Coronary artery (tissue), 2 donors: ENCODE measurements at regions not wholly inside any gene's neighbourhood (a gene's known extent, or its start where the extent isn't known, plus 50 kb on each side); places are given as distances from the start of the nearest gene placed in this dataset.

Source experiments
- DNase-seq: peaks from one replicate; pipeline ENCODE4 v3.0.0-alpha.2; 2017; ENCODE audit warnings: low spot score
- H3K27ac ChIP-seq, 2 donors: fragments of 200-600 bp; sonication (generic); one replicate each; pipeline ENCODE4 v1.5.1; 2016 to 2019
- H3K4me3 ChIP-seq: fragments of 200-600 bp; sonication (generic); 2 replicates; pipeline ENCODE4 v1.5.1; 2016; ENCODE audit warnings: mild to moderate bottlenecking, moderate library complexity
- TF ChIP-seq, protein P1 (sequence below): fragments of 200-600 bp; sonication (generic); IDR thresholded peaks from one replicate; pipeline ENCODE4 v1.5.1; 2019; ENCODE audit warnings: antibody characterized with exemption

DNA sequence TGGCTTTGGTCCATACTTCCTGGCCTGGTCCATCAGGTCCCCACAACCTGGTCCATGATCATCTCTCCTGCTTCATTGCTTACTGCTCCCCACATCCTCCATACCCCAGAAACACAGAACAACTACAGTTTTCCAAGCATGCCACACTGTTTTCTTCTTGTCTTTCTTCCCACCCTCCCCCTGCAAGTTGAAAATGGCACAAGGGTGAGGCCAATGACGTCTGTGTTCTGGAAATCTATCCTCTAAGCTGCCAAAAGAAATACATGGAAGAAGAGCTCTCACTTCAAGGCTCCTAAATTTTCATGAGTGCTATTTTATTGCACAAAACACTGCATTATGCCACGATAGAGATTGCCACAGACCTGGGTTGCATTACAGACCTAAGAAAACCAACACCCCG, 404.4 kb downstream of the VPS13C start:
- no peak overlapping the region for H3K4me3 ChIP-seq
- peak overlapping the region in 1 of 2 donors; percentile 85 for H3K27ac ChIP-seq
- no peak for DNase-seq
- TF ChIP-seq, protein P1, sequence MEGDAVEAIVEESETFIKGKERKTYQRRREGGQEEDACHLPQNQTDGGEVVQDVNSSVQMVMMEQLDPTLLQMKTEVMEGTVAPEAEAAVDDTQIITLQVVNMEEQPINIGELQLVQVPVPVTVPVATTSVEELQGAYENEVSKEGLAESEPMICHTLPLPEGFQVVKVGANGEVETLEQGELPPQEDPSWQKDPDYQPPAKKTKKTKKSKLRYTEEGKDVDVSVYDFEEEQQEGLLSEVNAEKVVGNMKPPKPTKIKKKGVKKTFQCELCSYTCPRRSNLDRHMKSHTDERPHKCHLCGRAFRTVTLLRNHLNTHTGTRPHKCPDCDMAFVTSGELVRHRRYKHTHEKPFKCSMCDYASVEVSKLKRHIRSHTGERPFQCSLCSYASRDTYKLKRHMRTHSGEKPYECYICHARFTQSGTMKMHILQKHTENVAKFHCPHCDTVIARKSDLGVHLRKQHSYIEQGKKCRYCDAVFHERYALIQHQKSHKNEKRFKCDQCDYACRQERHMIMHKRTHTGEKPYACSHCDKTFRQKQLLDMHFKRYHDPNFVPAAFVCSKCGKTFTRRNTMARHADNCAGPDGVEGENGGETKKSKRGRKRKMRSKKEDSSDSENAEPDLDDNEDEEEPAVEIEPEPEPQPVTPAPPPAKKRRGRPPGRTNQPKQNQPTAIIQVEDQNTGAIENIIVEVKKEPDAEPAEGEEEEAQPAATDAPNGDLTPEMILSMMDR = no peak

DNA sequence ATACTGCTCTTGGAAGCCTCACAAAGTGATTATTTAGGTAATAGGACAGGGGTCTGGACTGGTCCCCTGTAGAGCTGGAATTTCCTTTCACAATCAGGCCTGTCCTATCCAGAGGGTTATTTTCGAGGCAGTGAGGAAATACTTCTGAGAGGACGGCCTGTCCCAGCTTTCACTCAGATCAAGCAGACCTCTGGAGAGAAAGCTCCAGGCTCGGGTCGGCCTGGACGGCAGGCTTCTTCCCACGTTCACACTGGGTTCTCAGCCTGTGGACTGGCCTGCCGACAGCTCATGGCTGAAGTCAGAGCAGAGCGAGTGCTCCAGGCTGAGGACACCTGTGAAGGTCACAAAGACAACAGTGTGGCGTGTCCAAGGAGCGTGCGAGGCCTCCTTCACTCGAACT, 405.3 kb downstream of the VPS13C start:
- TF ChIP-seq, protein P1 = no peak
- H3K27ac ChIP-seq = peak overlapping the region in 1 of 2 donors; percentile 85
- DNase-seq = no peak
- H3K4me3 ChIP-seq = no peak overlapping the region

DNA sequence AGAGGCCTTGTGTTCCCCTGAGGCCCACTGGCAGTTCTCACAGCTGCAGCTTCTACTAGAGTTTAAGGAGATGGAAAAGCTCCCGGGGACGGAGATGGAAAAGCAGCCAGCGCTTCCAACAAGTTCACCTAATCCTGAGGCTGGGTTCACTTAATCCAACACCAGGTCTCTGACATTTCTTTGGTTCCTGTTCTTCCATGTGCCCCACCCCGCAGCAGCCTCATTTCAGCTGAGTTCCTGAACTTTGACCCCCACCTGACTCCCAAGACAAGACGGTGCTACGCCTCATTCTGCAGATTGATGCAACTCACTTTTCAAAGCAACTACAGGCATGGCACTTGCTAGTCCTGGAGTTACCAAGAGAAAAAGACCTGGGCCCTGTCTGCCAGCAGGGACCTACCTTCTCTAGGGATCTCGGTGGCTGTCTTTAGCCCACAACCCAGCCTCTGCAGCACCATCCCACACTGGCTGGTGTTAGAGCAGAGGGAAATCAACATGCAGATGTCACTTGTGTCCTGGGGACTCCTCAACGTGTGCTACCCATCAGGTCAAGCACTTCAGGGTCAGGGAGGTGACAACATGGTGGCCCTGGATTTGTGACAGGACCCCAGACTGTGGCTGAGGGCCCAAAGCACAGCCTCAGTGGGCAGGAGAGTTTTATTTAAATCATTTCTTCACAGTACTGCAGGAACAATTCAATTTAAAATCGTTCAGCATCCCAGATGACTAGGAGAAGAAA, 406.1 kb downstream of the VPS13C start:
- no peak overlapping the region for H3K4me3 ChIP-seq
- DNase-seq = no peak
- TF ChIP-seq, protein P1 = no peak
- peak overlapping the region in 1 of 2 donors; percentile 85 for H3K27ac ChIP-seq

DNA sequence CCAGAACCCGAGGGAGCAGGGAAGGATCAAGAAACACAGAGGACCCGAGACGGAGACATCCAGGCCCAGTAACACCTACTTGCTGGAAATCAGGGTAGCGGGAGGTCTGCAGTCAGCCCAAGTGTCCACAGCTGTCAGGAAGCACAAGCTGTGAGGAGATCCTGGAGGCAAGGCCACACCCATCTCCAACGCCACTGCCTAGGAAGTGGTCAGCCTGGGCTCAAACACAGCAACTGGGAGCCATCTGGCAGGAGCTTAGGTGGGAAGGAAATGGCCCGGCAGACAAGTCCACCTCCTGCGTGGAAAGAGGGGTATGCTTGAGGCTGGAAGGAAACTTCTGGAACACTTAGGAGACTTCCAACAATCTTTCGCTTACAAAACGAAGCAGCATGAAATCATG, 407.1 kb downstream of the VPS13C start:
- peak overlapping the region in 1 of 2 donors; percentile 66 for H3K27ac ChIP-seq
- H3K4me3 ChIP-seq = peak overlapping the region; percentile 24
- no peak for DNase-seq
- TF ChIP-seq, protein P1 = no peak

DNA sequence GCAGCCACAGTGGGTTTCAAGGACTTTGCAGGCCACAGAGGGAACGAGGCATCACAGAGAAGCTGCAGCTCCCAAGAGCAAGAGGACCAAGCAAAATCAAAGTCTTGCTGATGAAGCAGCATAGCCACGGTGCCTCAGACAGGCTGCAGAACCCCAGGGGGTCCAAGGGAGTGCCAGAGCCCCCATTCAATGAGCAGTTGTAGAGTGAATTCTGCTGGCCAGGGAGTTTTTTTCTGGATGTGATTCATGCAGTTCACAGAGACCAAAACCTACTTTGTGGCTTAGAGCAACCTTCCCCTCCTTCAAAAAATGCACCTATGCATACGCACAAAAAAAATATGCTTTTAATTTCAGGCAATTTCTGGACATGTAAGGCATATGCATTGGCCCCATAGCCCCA, 409.0 kb downstream of the VPS13C start:
- Histone ChIP-seq H3K4me3 (no peak overlapping the region), H3K27ac (no peak overlapping the region)
- TF ChIP-seq, protein P1 = no peak
- DNase-seq = no peak

DNA sequence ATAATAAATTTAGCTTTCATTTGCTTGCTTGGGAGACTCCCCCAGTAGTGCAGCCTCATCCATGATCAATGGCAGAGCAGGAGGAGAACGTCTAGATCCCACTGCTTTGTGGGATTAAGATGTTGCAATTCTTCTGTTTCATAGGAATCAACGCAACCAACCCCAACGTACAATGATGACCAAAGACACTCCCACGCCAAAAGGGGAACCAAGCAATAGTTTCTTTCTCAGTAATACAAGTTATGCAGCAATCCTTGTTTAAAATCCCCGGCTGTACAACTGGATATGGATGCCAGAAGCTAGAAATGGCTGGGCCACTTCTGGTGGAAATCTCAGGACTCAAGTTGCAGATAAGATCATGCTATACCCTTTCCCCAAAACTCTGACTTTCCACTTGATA, 411.2 kb downstream of the VPS13C start:
- no peak for DNase-seq
- TF ChIP-seq, protein P1 = no peak
- H3K4me3 ChIP-seq = no peak overlapping the region
- no peak overlapping the region for H3K27ac ChIP-seq

DNA sequence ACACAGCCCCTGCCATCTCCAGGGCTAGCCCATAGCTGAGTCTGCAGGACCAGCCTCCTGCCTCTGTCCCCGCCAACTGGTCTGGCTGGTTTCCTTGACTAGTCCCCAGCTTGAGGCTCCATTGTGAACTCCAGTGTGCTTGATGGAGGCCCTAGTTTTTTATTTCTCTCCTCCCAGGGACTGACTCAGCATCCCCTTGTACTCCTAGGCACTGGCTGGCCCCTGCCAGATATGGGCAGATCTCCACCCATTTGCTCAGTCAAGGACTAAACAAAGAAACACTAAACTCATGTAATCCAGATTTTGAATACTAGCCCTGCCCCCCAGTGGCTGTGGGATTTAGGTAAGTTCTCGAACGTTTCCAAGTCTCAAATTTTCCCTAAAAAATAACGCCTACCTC, 415.4 kb upstream of the RORA start:
- no peak overlapping the region for H3K4me3 ChIP-seq
- H3K27ac ChIP-seq = no peak overlapping the region
- DNase-seq = no peak
- TF ChIP-seq, protein P1 = no peak
